SJCRH30 (cell line): ENCODE measurements at regions not wholly inside any gene's neighbourhood (a gene's known extent, or its start where the extent isn't known, plus 50 kb on each side); places are given as distances from the start of the nearest gene placed in this dataset.
"Not testable (repeated sequence)": the region's sequence is repeated elsewhere in the genome, so short reads cannot be mapped to it uniquely, and the experiment has no call there.

ENCODE experiments used
- DNase-seq, 2 experiments: peaks; one replicate each; pipeline ENCODE4 v3.0.0-alpha.2; 2015 to 2020
- H3K27ac ChIP-seq: fragments of 250-450 bp; sonication (Bioruptor Pico); 2 replicates; pipeline ENCODE4 v1.5.1; 2020; ENCODE audit warnings: mild to moderate bottlenecking, moderate library complexity
- H3K27me3 ChIP-seq: fragments of 250-450 bp; sonication (Bioruptor Pico); 2 replicates; pipeline ENCODE4 v1.5.1; 2020; ENCODE audit warnings: mild to moderate bottlenecking, moderate library complexity
- H3K36me3 ChIP-seq: fragments of 250-450 bp; sonication (Bioruptor Pico); 2 replicates; pipeline ENCODE4 v1.5.1; 2020; ENCODE audit warnings: mild to moderate bottlenecking, moderate library complexity
- H3K4me1 ChIP-seq: fragments of 250-450 bp; sonication (Bioruptor Pico); 2 replicates; pipeline ENCODE4 v1.5.1; 2020; ENCODE audit warnings: mild to moderate bottlenecking, moderate library complexity
- H3K4me3 ChIP-seq: fragments of 250-450 bp; sonication (Bioruptor Pico); 2 replicates; pipeline ENCODE4 v1.5.1; 2020; ENCODE audit warnings: mild to moderate bottlenecking, moderate library complexity
- H3K9me3 ChIP-seq: fragments of 250-450 bp; sonication (Bioruptor Pico); replicated peaks from 2 replicates; pipeline ENCODE4 v1.5.1; 2020; ENCODE audit warnings: mild to moderate bottlenecking, moderate library complexity

GRCh38 chr7:13731643-13732042, 257.8 kb downstream of the ETV1 start:
- no peak for DNase-seq
- Histone ChIP-seq H3K9me3 (peaks cover 3% of the 10 kb centered on the region; the same call in 1 of the 2 replicates), H3K27me3 (no peaks in the 10 kb centered on the region), H3K27ac (no peak overlapping the region), H3K4me1 (no peaks in the 10 kb centered on the region), H3K4me3 (no peak overlapping the region), H3K36me3 (no peaks in the 10 kb centered on the region)

DNA sequence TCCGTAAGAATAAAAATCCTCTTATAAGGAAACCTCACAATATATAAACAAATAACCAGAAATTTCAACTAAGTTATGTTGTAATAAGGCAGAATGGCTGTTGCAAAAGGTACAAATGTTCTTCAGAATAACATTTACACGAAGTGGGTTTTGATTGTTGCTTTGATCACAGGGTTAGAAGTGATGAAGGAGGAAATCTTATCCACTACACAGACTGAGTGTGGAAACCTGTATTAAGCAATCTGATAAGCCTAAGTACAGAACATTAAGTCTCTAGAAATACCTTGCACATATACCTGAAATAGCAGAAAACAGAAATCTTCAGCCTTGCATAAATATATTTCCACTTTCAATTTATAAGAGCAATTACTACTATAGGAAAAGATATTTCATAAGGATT, 251.9 kb downstream of the ETV1 start:
- H3K4me1 ChIP-seq = peaks cover 14% of the 10 kb centered on the region
- H3K27me3 ChIP-seq = no peaks in the 10 kb centered on the region

GRCh38 chr7:13742126-13742525, 247.3 kb downstream of the ETV1 start:
- peak overlapping the region; percentile 51 for H3K27ac ChIP-seq
- H3K9me3 ChIP-seq = no peaks in the 10 kb centered on the region
- H3K36me3 ChIP-seq = no peaks in the 10 kb centered on the region
- peaks cover 21% of the 10 kb centered on the region for H3K4me1 ChIP-seq
- H3K4me3 ChIP-seq = no peak overlapping the region
- DNase-seq = peak; percentile 87 to 97
- H3K27me3 ChIP-seq = no peaks in the 10 kb centered on the region

More for the DNA sequence above, 251.9 kb downstream of the ETV1 start:
- Histone ChIP-seq H3K4me3 (no peak overlapping the region), H3K36me3 (no peaks in the 10 kb centered on the region), H3K9me3 (no peaks in the 10 kb centered on the region), H3K27ac (no peak overlapping the region)
- DNase-seq = no peak

DNA sequence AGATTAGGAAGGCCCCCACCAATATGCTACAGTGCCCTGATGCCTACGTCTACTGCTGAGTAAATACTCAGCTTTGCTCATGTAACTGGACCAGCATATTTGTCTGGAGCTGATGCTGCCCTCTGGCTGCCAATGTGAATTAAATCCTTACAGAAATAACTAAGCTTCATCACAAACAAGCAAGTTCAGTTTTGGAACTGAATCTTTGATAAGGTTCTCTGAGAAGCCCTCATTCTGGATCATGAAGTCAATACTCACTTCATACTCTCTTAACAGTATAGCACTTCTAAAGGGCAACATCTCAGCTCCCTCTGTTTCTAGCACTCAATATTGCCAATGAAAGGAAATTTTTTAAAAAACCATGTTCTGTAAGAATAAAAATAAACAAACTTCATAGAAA, 246.7 kb downstream of the ETV1 start:
- H3K4me1 ChIP-seq = peaks cover 21% of the 10 kb centered on the region
- H3K4me3 ChIP-seq = no peak overlapping the region
- DNase-seq = peak; percentile 59 to 79
- H3K27ac ChIP-seq = peak overlapping the region; percentile 41
- no peaks in the 10 kb centered on the region for H3K9me3 ChIP-seq
- no peaks in the 10 kb centered on the region for H3K36me3 ChIP-seq
- no peaks in the 10 kb centered on the region for H3K27me3 ChIP-seq

DNA sequence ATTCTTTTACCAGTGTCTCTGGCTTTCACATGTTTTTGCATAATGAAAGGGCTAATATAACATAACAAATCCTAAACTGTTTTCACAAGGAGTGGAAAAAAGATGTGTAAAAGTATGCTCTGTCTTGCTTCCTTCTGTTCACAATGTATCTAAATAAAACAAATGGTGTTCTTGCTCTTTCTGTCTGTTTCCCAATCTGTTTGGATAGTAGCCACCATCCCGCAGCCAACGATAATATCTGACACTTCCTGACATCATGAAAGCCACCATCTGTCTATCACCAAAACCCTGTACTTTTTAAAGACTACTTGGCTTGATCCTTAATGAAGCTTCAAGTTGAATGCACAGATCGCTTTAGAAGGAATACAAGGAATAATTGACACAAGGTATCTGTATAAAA, 246.2 kb downstream of the ETV1 start:
- no peaks in the 10 kb centered on the region for H3K36me3 ChIP-seq
- H3K27ac ChIP-seq = no peak overlapping the region; the same call in 1 of the 2 replicates
- no peak overlapping the region for H3K4me3 ChIP-seq
- DNase-seq = no peak
- H3K4me1 ChIP-seq = peaks cover 21% of the 10 kb centered on the region
- no peaks in the 10 kb centered on the region for H3K27me3 ChIP-seq
- no peaks in the 10 kb centered on the region for H3K9me3 ChIP-seq

- Histone ChIP-seq H3K9me3 (no peaks in the 10 kb centered on the region), H3K4me1 (peaks cover 21% of the 10 kb centered on the region), H3K27me3 (no peaks in the 10 kb centered on the region), H3K36me3 (no peaks in the 10 kb centered on the region), H3K27ac (no peak overlapping the region), H3K4me3 (no peak overlapping the region)
- no peak for DNase-seq
Measured at GRCh38 chr7:13745530-13745929, 243.9 kb downstream of the ETV1 start.

DNA sequence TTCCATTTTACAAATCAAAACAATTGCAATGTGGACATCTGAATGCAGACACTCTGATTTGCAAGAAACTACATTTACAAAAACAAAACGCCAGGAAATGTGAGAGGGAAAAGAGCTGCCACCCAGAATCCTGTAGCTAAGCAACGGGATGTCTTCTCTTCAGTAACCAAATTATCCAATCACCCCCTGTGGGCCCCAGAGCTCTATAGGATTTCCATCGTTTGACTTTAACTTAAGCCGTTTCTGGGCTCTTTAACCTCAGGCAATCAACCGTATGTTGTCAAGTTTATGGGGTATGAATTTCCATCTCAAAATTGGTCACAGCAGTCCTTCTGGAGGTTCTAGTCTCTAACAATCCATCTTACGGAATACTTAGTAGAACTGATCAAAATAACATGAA, 240.5 kb downstream of the ETV1 start:
- H3K36me3 ChIP-seq = no peaks in the 10 kb centered on the region
- no peak overlapping the region for H3K4me3 ChIP-seq
- H3K4me1 ChIP-seq = no peaks in the 10 kb centered on the region
- no peaks in the 10 kb centered on the region for H3K9me3 ChIP-seq
- DNase-seq = peak in 1 of 2 experiments; percentile 31
- no peaks in the 10 kb centered on the region for H3K27me3 ChIP-seq
- no peak overlapping the region for H3K27ac ChIP-seq

DNA sequence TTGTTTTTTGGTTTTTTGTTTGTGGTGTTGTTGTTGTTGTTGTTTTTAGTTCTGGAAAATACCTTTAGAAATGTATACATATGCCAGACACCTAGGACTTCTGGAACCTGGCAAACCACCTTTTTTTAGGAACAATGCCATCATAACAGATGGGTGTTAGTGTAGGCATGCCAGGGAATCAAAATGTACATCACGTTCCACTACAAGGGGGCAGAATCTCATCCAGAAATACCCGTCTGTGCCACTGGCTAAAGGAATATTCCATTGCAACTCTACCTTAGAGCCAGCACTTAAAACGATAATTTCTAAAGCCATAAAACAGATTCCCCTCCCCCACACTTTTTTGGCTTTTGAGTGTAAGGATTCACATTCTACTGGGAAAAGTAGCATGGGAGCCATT, 239.8 kb downstream of the ETV1 start:
- Histone ChIP-seq H3K27me3 (no peaks in the 10 kb centered on the region), H3K4me1 (no peaks in the 10 kb centered on the region), H3K4me3 (no peak overlapping the region), H3K9me3 (no peaks in the 10 kb centered on the region), H3K36me3 (no peaks in the 10 kb centered on the region), H3K27ac (no peak overlapping the region)
- DNase-seq = no peak

GRCh38 chr7:13751766-13752165, 237.7 kb downstream of the ETV1 start:
- Histone ChIP-seq H3K27ac (no peak overlapping the region), H3K4me3 (no peak overlapping the region), H3K36me3 (no peaks in the 10 kb centered on the region), H3K4me1 (no peaks in the 10 kb centered on the region), H3K27me3 (no peaks in the 10 kb centered on the region), H3K9me3 (no peaks in the 10 kb centered on the region)
- no peak for DNase-seq

DNA sequence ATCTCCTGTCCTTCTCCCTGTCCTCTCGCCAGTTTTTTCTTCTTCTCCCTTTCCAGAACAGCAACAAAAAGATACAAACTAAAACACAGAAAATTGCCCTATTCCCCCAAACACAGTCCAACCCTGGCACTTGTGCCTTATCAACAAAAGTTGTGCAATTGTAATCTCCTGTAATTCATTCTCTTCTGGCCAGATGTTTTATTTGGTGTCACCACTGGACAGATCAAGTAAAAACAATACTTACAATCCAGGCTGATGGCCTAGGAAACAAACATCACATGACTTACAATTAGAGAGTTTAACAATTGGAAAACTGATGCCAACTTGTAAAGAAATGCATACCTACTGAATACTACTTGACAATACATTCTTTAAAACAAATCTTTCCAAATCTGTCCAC, 231.6 kb downstream of the ETV1 start:
- Histone ChIP-seq H3K4me3 (no peak overlapping the region), H3K9me3 (no peaks in the 10 kb centered on the region), H3K27ac (no peak overlapping the region), H3K36me3 (no peaks in the 10 kb centered on the region), H3K27me3 (no peaks in the 10 kb centered on the region), H3K4me1 (no peaks in the 10 kb centered on the region)
- DNase-seq = no peak

DNA sequence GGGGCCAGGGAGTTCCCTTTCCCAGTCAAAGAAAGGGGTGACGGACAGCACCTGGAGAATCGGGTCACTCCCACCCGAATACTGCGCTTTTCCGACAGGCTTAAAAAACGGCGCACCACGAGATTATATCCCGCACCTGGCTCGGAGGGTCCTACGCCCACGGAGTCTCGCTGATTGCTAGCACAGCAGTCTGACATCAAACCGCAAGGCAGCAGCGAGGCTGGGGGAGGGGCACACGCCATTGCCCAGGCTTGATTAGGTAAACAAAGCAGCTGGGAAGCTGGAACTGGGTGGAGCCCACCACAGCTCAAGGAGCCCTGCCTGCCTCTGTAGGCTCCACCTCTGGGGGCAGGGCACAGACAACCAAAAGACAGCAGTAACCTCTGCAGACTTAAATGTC, 223.6 kb downstream of the ETV1 start:
- not testable (repeated sequence) for H3K27me3 ChIP-seq, H3K4me1 ChIP-seq

DNA sequence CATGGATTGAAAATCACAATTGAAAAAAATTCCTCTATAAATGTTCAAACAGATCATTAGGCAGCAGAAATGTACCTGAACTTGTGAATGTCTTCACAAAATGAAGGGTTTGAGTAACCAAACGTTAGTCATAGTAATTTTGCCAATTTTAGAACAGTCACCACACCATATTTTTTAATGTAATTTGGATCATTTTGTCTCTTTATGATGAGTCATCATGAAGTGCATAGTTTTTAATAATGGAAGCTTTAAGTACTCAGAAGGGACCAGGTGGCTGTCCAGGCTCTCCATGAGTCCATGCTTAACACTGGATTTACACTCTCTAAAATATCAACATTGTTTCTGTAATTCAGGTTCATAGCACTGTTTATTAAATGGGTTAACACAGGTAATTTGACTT, 219.2 kb downstream of the ETV1 start:
- Histone ChIP-seq H3K4me3 (no peak overlapping the region), H3K36me3 (no peaks in the 10 kb centered on the region), H3K27ac (no peak overlapping the region), H3K9me3 (no peaks in the 10 kb centered on the region), H3K27me3 (no peaks in the 10 kb centered on the region), H3K4me1 (no peaks in the 10 kb centered on the region)
- DNase-seq = no peak

More for the DNA sequence above, 223.6 kb downstream of the ETV1 start:
- not testable (repeated sequence) for H3K9me3 ChIP-seq, H3K4me3 ChIP-seq, H3K36me3 ChIP-seq, H3K27ac ChIP-seq, DNase-seq

GRCh38 chr7:13774976-13775375, 214.5 kb downstream of the ETV1 start:
- no peaks in the 10 kb centered on the region for H3K9me3 ChIP-seq
- no peaks in the 10 kb centered on the region for H3K36me3 ChIP-seq
- no peak overlapping the region for H3K4me3 ChIP-seq
- no peaks in the 10 kb centered on the region for H3K4me1 ChIP-seq
- H3K27me3 ChIP-seq = no peaks in the 10 kb centered on the region
- H3K27ac ChIP-seq = no peak overlapping the region
- no peak for DNase-seq

DNA sequence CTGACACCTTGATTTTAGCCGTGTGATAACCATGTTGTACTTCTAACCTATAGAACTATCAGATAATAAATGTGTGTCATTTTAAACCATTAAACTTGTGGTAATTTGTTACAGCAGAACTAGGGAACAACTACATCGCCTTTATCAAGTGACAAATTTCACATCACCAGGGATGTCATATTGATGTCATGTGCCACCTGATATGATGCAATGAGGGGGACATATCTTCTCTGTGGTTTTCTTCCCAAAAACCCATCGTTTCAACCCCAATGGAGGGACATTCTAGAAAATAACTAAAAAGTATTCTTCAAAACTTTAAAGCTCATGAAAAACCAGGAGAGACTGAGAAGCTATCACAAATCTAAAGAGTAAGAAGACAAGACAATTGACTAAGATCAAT, 212.2 kb downstream of the ETV1 start:
- Histone ChIP-seq H3K9me3 (no peaks in the 10 kb centered on the region), H3K27me3 (no peaks in the 10 kb centered on the region), H3K4me1 (no peaks in the 10 kb centered on the region), H3K27ac (no peak overlapping the region), H3K36me3 (no peaks in the 10 kb centered on the region), H3K4me3 (no peak overlapping the region)
- no peak for DNase-seq

DNA sequence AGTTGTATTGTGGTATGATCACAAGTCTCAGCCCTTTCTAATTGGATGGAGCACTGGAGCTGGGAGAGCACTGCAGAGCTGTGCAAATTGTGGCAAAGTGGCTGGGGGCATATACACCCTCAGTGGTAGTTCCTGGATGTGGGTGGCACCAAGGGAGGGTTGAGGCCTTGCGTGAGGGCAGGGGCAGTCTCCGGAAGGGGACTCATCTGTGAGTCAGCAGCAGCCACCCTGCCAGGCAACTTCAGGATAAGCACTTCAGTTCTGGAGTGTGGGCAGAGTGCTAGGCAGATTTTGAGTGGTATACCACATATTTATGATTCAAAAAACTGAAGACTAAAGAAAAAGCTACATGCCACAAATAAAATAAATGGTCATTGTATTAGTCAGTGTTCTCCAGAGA, 210.5 kb downstream of the ETV1 start:
- H3K9me3 ChIP-seq = no peaks in the 10 kb centered on the region
- H3K4me3 ChIP-seq = no peak overlapping the region
- no peak overlapping the region for H3K27ac ChIP-seq
- DNase-seq = no peak
- no peaks in the 10 kb centered on the region for H3K27me3 ChIP-seq
- H3K36me3 ChIP-seq = no peaks in the 10 kb centered on the region
- H3K4me1 ChIP-seq = no peaks in the 10 kb centered on the region

DNA sequence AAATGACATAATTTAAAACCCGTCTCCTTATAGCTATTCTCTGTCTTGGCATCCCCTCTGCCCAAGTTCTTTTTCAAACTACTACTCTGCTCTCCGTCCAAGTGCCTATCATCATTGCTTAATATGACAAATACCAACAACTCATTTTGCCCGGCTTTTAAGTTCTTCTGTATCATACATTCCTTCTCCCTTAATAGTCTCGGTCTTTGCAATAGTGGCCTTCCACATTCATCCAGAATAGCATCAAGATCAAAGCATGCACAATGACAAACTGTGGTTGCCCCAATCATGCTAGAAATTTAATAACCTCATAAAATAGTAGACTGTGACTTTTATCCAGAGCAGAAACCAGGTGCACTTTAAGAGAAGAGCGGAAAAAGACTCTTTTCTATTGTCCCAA, 198.9 kb downstream of the ETV1 start:
- DNase-seq = no peak
- Histone ChIP-seq H3K9me3 (no peaks in the 10 kb centered on the region), H3K36me3 (no peaks in the 10 kb centered on the region), H3K27ac (no peak overlapping the region), H3K4me1 (no peaks in the 10 kb centered on the region), H3K4me3 (no peak overlapping the region), H3K27me3 (no peaks in the 10 kb centered on the region)

DNA sequence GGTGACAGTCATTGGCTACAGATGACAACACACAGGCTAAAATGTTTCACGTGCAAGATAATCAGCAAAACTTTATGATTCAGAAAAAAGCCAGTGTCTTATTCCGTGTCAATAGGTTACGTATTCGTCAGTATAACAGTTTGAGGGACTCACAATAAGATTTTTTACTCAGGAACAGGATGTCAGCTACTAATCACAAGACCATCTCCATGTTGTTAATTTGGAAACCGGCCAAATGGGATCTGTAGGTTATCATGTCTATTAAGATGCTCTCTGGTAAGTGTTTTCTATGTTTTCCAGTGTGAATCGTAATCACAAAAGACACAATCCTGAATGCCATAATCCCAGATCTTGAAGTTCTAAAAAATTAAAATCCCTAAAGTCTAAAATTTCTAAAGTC, 197.3 kb downstream of the ETV1 start:
- no peak overlapping the region for H3K27ac ChIP-seq
- H3K36me3 ChIP-seq = no peaks in the 10 kb centered on the region
- no peak overlapping the region for H3K4me3 ChIP-seq
- H3K4me1 ChIP-seq = no peaks in the 10 kb centered on the region
- no peaks in the 10 kb centered on the region for H3K9me3 ChIP-seq
- no peaks in the 10 kb centered on the region for H3K27me3 ChIP-seq
- DNase-seq = no peak
